ENCODE measurements at regions not wholly inside any gene's neighbourhood (a gene's known extent, or its start where the extent isn't known, plus 50 kb on each side); places are given as distances from the start of the nearest gene placed in this dataset.

GRCh38 chr2:47249157-47249900, 73.0 kb upstream of the CALM2 start:
- TF ChIP-seq CTCF (IDR thresholded peaks at IDR 0.05) (no peak), POLR2AphosphoS5 (IDR thresholded peaks at IDR 0.05) (no peak), POLR2A (IDR thresholded peaks at IDR 0.05; ENCODE audit: low read depth) (no peak)

All from esophagus muscularis mucosa (tissue), 3 donors.